D341Med (cell line): ENCODE measurements at regions not wholly inside any gene's neighbourhood (a gene's known extent, or its start where the extent isn't known, plus 50 kb on each side); places are given as distances from the start of the nearest gene placed in this dataset.

ENCODE experiments used
- DNase-seq: peaks from one replicate; pipeline ENCODE4 v3.0.0; 2012; ENCODE audit warnings: low spot score

DNA sequence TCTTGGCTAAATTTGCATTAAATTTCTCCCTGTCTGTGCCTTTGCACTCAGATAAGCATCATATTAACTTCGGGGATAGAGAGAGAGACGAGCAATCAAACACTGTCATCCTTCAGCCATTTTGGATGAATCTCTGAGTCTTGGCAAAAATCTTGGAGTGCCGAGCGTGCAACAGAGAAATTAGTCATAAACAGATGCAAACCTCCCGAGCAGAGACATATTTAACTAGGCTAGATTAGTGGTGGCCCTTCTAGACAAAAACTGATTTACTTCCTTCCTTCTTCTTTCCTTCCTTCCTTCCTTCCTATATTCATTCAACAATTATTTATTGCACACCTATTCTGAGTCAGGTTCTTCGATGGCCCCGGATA lies 114.4 kb upstream of the BLID start:
- no peak for DNase-seq

- no peak for DNase-seq
Observed at GRCh38 chr11:122229481-122230384, 113.7 kb upstream of the BLID start.

- DNase-seq, result no peak
Observed at GRCh38 chr11:122229078-122229477, 113.1 kb upstream of the BLID start.

DNA sequence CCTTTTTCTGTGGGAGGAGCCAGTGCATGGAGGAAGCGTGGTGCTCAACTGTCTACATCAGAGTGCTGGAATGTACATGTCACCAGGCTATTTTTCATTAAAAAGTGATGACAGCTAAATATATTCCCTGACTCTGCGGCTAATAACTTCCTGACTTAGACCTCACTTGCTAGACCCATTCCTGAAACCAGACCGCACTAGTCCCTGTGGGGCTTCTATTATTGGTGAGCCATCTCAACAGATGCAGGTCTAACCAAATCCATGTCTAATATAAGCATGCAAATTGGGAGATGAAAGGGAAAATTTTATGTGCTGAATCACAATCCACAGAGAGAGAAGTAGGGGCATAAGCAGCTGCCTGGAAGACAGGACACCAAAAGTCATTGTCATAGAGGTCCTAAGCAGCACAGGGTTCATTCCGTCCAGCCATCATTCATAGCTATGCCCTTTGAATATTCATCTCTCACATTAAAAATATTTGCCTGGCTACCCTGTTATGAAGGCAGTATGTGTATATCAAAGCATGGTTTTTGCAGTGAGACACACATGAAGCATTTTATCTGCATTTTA lies 110.9 kb upstream of the BLID start:
- no peak for DNase-seq

GRCh38 chr11:122224867-122225266 lies 108.9 kb upstream of the BLID start:
- no peak for DNase-seq

GRCh38 chr11:122220321-122220720 lies 104.3 kb upstream of the BLID start:
- no peak for DNase-seq

DNA sequence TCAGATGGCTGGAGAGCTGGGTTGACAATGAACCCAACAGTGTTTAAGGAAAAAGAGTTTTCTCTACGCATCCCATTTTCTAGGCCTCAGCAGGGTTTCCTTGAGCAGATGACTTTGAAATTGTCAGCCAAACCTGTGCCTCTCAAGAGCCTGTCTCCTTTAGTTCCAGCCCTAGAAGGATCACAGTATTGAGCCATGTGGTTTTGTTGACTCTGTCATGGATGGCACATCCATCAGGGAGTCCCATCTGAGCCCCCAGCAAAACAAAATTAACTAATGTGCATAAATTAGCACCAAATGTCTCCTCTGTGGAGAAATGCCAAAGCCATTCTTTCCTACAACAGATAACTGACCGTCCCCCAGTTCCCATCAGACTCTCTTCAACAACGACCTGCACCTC lies 103.8 kb upstream of the BLID start:
- DNase-seq, result no peak

GRCh38 chr11:122215244-122215992 lies 99.4 kb upstream of the BLID start:
- peak; percentile 57 for DNase-seq

GRCh38 chr11:122214567-122214966 lies 98.6 kb upstream of the BLID start:
- DNase-seq, result no peak

DNA sequence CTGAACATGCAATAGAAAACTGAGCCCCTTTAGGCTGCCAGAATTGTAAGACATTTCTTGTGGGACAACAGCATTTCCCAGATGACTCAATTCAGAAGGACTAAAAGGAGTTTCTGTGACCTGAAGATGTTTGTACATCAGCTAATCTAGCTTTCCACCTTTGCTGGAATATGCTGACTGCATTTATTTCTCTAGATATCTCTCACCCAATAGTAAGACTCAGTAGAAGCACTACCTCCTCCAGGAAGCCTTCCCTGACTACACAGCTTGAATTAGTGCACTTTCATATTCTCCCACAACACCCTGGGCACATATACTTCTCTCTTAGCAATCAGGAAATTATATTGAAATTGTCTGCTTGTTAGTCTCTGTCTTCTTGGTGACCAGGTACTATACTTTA lies 98.1 kb upstream of the BLID start:
- no peak for DNase-seq

DNA sequence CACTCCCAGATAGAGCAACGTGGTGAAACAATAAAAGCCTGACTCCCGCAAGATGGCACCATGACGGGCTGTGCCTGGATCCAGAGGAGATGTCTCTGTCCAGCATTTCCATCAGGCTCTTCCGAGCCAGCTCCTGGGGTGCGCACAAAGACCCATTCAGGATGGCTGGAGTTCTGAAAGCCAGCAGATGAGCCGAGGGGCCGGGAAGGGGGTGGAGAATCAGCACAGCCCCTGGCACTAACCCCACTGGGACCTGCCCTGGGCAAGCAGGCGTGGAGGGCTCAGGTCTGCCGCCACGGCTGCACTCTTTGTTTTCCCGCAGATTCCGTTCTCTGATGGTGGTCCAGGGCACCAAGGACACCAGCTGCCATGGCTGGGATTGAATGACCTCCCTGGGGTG lies 97.2 kb upstream of the BLID start:
- DNase-seq, result no peak

DNA sequence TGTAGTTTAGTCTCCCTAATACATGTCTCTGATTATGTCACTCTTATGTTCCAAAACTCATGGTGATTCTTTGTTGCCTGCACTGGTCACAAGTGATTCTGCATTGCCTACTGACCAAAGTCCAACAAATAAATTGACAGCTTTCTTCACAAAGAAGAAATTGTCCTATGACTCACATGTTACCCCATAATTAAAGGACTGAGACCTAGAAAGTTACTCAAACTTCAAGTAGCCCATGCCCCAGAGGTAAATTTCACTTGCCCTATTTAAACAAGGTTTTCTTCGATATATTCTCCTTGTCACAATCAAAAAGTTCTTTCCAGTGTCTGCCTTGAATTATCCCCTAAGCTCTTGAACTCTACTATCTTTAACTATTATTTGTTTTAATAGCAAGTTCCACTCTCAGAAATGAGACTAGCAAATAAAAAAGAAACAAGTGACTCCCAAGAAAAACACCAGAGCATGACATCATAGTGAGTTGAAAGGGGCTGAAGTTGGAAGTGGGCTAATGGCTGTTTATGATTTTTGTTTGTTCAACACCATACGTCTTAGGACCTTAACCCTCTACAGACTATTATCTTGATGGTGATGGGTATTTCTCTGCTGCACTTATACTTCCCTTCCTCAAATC lies 94.5 kb upstream of the BLID start:
- no peak for DNase-seq

- DNase-seq, result no peak
Observed at GRCh38 chr11:122209619-122210366, 93.8 kb upstream of the BLID start.

- DNase-seq, result no peak
Observed at GRCh38 chr11:122207921-122208764, 92.1 kb upstream of the BLID start.

GRCh38 chr11:122207505-122207904 lies 91.5 kb upstream of the BLID start:
- no peak for DNase-seq

DNA sequence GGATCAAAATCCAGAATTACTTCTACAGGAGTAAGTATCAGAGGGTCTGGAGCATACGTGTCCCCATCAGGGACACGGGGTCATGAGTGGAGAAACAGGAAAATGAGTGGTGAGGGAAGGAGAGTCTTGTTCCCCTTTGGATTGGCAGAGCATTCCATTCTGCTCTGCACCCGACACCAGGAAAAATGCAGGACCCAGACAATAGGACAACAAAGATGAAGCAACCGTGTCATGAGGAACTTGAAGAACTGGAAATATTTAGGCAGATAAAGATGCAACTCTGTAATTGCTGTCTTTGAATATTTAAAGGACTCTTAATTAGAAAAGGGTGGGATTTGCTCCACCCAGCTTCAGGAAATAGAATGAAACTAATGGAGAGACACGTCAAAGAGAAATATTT lies 89.0 kb upstream of the BLID start:
- no peak for DNase-seq

DNA sequence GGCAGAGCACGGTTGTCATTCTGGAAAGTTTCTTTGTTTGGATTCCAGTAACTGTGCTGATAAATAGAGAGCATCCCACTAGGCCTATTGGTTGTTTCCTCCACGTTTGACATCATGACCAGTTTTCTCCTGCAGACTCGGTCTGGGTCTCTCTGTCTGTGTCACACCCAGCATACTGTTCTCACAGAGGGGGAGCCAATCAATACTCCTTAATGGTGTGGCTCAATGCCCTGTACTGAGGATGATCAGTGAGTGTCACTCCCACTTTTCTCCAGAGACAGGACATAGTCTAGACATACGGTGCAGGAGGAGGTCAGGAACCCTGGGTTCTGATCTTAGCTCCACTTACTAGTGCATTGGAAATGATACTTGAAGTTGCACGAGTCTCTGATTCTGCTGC lies 88.2 kb upstream of the BLID start:
- DNase-seq, result no peak

- DNase-seq, result peak; percentile 62
Observed at GRCh38 chr11:122202951-122203456, 87.0 kb upstream of the BLID start.

- DNase-seq, result no peak
Observed at GRCh38 chr11:122202161-122202950, 86.3 kb upstream of the BLID start.

DNA sequence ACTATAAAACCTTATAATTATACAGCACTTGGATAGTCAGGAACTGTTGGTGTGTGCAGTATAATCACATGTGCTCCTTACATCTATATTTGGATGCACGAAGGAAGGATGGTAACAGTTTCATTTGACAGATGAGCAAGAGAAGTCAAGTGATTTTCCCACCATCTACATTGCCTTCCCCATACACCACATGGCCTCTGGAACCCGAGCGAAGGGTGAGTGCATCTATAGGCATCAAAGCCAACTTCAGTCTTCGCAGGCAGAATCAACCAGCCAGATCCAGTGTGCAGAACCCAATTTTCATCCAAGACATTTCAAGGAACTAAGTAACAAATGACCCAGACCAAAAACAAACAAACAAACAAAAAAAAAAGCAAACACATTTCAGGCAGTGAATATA lies 85.1 kb upstream of the BLID start:
- no peak for DNase-seq
